Right ventricle myocardium inferior (tissue), 1 donor: ENCODE measurements at regions not wholly inside any gene's neighbourhood (a gene's known extent, or its start where the extent isn't known, plus 50 kb on each side); places are given as distances from the start of the nearest gene placed in this dataset.

ENCODE experiments used
- ATAC-seq: fragments of 200-7000 bp; cut with Tn5 transposase; one replicate; pipeline ENCODE4 v1.9.1; 2020; ENCODE audit warnings: mild to moderate bottlenecking, moderate library complexity
- DNase-seq: peaks from one replicate; pipeline ENCODE4 v3.0.0; 2021; ENCODE audit errors: missing footprints
- intact Hi-C: fragments of 100-400 bp; cut with DNase I; formaldehyde crosslinking; loops from one replicate; pipeline ENCODE4 v1.11.0; 2022
- donor health status: DM: no; HTN: yes; CAD: no; lungs with severe emphysema.

DNA sequence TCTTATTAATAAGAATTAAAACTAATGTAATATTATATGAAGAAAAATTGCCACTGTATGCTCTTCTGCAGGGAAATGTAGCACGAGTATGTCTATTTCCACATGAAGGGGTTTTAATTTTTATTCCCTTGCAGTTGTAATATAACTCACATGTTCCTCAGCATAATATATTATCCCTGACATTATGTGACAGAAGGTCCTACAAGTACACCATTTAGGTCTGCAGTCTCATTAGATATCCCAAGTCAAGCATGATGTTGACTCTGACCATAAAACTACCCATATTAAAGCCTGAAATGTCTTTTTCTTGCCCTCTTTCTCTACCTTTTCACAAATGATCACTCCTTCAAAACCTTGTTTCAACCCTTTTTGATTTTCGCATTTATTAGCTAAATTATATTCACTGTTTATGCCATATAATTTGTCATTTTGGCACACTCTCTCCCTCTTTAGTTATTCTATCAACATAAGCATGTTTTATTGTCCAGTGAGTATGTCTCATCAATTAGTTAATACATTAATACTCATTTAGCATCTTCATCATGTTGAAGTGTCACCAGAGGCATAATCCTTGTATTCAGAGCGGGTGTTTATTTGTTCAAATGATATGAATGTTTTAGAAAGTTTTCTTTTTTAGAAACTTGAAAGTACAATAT lies 532.8 kb downstream of the MAT2B start:
- ATAC-seq (no peak), DNase-seq (no peak)
- intact Hi-C loops: no loop called here

DNA sequence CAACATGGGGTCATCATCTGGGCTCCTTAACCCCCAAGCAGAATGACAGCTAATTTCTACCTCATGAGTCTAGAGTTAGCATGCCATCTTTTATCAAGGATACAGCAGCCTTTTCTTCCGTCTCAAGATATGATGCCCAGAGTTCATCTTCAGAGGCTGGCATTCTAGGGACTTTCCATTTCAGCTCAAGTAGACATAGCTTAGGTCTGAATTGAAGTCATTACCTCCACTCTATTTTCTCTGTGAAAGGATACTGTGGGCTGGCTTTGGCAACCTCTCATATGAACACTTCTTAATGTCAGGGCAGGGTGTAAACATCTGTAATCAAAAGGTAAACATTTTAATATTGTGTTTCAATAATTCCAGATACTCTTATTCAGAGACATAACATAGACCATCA lies 535.7 kb downstream of the MAT2B start:
- intact Hi-C loops: loop anchor here (10.0 kb wide), 1 partner anchor 434 kb away; no protein-coding TSS in a partner anchor
- ATAC-seq (no peak), DNase-seq (no peak)

DNA sequence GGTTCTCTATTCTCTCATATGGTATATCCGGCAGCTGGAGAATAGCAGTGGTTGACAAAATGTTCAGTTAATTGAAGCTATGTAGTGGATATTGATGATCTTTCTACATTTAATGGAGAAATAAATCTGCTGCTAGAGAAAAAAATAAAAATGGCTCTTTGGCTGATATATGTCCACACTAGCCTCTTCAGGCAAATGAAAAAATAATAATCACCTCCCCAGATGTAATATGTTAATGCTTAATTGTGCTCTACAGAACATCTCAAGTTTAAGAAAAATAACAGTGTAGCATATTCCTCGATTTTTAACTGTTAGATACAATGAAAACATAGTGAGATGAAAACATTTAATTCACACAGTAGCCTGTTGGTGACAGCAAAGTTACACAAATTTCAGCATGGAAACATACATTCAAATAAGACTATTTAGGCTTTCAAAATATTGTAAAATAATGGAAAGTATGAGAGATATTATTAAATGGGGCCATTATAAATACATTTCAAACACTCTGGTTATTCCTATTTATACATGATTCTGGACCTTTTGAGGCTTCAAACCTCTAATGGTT lies 543.0 kb downstream of the MAT2B start:
- intact Hi-C loops: loop anchor here (10.0 kb wide), 1 partner anchor 426 kb away; no protein-coding TSS in a partner anchor
- no peak for DNase-seq
- ATAC-seq: no peak

DNA sequence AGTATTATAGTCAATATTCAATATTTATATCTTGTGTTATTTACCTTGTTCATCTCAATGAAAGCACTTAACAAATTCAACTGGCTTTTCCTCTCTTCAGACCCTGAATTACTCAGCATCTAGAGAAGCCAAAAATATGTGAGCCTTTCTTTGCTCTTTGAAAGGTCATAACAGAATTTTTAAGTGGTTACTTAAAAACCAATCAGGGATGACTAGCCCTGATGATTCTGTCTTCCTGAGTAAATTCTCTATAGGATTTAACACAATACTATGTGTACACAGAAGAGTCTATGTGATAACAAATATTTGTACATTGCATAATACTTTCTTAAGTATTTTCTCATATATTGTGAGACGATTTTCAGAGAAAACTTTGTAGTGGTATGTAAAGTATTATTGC lies 546.3 kb downstream of the MAT2B start:
- intact Hi-C loops: no loop called here
- DNase-seq: no peak
- ATAC-seq: no peak

DNA sequence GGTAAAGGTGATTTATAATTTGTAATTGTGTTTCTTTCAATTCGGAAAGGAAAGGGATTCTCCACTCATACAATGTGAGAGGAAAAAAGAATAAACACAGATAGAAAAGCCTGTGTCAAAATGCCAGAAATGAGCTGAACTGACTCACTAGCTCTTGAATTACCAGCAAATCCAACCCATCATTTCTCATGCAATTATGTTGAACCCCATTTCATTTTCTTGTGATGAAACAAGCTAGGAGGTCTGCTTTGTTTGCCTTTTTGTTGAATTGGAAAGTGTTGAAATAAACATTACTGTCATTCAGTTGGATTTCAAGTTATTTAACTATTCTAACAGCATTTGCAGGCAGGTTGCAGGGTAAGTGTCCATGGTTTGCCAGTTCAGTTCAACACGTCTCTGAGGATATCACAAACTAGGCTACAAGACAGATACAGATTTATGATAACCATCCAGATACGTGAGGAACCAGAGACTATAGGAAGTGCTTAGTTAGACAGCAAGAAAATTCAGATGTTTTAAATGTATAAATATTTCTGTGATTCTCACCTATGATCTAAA lies 547.2 kb downstream of the MAT2B start:
- intact Hi-C loops: no loop called here
- ATAC-seq (no peak), DNase-seq (no peak)

DNA sequence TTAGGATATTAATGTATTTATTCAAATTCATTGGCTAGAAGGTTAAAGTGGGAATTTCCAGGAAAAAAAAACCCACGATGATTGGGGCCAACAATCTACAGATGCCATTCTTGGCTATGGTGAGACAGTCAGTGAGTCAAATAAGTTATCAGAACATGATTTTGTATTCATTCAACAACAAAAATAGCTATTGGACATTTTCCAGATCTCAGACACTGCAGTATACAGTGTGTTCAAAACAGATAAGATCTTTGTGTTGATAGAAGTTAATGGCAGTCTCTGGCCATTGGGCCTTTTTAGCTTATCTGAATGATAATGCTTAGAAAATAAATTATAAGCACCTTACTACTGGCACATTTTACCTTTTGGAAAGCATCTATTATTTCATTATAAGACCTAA lies 547.7 kb downstream of the MAT2B start:
- intact Hi-C loops: no loop called here
- no peak for ATAC-seq
- DNase-seq: no peak

DNA sequence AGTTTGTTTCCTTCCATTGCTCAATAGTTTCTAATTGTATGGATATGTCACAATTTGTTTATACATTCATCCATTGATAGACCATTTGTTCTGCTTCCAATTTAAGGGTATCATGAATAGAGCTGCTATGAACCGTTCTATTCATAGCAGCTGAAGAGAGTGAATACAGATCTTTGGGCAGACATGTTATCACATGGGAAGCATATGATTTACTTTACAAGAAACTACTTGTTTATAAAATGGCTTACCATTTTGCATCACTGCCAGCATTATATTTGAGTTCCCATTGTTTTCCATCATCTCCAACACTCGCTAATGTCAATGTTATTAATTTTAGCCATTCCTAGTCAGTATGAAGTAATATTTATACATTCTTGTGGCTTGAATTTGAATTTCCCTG lies 549.0 kb downstream of the MAT2B start:
- intact Hi-C loops: no loop called here
- no peak for ATAC-seq
- no peak for DNase-seq

DNA sequence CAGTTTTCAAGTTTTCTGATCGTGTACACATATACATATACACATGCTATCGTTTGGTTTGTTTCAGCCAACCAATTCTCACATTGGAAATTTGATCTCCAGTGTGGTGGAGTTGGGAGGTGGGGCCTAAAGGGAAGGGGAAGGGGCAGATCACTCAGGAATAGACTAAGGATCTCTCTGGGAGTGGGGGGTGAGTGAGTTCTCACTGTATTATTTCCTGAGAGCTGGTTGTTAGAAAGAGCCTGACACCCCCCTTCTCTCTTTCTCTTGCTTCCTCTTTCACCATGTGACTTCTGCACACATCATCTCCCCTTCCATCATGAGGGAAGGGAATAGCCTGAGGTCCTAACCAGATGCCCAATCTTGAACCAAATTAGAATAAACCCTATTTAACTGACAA lies 551.7 kb downstream of the MAT2B start:
- ATAC-seq (no peak), DNase-seq (no peak)
- intact Hi-C loops: no loop called here

DNA sequence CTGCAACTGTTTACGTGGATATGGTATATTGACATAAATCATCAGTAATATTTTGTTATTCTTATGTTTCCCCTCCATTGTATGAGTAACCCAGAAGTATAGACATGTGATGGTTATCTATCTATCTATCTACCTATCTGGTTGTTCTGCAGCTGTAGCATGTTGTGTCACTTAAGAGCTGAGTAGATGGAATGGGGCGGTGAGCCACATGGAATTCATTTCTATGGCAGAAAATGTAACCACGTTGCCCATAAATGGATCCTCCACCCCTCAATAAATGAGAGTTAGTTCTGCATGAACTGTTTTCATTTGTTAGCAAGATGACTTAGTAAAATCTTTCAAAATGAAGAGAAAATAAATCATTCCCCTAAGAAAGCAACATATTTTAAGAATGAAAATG lies 553.2 kb downstream of the MAT2B start:
- no peak for ATAC-seq
- intact Hi-C loops: no loop called here
- DNase-seq: no peak

DNA sequence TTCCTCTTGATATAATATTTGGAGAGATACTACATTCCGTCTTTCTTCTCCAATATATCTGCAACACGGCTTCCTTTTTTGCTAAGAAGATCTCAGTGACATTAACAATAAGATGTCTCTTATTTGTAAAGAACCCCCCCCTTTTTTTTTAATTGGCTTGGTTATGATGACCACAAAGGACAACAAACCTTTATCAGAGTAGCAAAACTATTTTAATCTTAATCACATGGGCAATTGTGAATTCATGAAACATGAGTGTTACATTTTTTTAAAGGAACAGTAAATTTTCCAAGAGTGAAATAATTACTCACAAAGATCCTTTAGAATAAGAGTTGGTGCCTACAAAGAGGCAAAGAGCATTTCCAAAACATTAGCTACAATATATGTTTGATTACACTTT lies 554.1 kb downstream of the MAT2B start:
- intact Hi-C loops: no loop called here
- ATAC-seq: no peak

DNA sequence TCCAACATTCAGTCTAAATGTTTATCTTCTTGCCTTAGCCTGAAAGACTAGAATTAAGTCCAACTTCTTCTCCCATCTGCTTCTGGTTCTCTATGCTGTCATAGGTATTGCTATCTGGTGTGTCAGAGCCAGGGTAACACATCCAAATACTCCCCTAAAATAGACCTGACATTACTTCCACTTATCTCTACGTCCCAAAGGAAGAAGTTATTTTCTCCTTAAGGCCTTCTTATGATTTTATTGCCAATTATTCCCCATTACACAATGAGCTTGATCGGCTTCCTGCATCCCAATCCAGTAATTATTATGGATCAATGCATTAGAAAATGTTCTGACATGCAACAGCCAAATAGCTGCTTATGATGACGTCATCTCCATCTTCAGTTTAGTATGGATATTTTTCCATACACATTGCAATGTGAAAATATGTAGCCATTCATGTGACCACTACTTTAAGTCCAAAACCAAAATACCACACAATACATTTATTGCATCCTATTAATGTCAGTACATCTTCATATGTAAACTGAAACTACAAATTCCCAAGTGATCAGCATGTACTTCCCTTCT lies 555.5 kb downstream of the MAT2B start:
- DNase-seq (no peak), ATAC-seq (no peak)
- intact Hi-C loops: no loop called here

More for the DNA sequence above, 554.1 kb downstream of the MAT2B start:
- DNase-seq: no peak

DNA sequence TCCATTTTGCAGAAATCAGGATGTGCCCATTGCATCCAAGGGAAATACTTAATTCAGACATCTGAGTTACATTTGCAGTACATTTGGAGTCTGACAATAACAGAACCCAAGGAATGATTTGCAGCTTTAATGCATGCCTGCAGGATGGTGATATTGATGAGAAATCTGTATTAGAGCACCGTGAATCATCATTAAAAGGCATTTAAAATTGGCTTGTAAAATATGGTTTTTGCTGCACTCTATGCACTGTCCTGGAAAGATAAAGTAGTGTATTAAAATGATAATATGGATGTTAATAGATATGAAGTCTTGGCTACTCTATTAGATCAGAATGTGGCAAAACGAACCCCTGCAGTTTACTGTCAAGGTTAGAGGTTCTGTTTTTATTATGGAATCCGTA lies 556.9 kb downstream of the MAT2B start:
- no peak for DNase-seq
- intact Hi-C loops: no loop called here
- ATAC-seq: no peak

DNA sequence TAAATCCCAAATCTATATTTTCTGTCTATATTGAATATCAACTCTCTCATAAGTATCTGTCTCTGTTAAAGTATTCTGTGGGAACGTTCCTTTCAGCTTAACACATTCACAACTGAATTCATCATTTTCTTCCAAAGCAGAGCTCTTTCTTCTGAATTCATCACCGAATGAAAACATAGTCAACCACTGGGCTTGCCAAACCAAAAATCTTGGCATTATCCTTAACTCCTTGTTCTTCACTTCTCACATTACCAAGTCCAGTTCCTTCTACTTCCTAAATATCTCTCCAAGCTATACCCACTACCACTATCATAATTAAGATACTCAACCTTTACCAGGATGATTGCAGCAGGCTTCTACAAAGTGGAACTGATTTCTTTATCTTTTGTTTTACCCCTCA lies 559.8 kb downstream of the MAT2B start:
- intact Hi-C loops: no loop called here
- ATAC-seq (no peak), DNase-seq (no peak)

DNA sequence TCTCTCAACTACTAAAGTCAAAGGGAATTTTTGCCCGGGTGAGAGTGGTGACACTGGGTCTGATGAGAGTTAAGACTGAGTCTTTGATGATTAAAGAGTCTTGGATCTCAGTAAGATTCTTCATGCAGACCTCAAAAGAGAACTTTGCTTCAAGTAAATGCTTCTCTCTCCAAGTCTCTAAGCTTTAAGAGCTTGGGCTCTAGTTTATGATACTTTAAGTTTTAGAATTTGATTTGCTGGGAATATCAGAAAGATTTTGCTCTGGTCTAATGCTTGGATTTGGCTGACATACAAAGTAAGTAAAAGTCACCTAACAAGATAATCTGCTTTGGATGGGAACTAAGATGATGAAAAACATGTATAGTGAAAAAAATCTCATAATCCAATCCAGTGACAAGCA lies 566.3 kb downstream of the MAT2B start:
- no peak for DNase-seq
- intact Hi-C loops: no loop called here
- no peak for ATAC-seq

DNA sequence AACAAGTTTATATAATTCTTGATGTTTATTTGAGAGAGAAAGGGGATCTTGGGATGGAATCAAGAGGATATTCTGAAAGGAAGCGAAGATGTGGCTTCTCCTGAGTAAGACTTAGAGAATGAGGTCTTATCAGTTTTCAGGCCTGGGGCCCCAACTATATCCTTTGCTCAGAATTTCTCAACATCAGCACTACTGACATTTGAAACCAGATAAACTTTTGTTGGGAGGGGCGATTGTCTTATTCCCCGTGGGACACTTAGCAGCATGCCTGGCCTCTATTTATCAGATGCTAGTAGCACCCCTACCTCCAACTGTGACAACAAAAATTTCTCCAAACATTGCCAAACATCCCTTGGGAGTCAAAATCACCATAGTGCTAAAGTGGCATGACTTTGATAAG lies 567.7 kb downstream of the MAT2B start:
- intact Hi-C loops: no loop called here
- DNase-seq (no peak), ATAC-seq (no peak)

DNA sequence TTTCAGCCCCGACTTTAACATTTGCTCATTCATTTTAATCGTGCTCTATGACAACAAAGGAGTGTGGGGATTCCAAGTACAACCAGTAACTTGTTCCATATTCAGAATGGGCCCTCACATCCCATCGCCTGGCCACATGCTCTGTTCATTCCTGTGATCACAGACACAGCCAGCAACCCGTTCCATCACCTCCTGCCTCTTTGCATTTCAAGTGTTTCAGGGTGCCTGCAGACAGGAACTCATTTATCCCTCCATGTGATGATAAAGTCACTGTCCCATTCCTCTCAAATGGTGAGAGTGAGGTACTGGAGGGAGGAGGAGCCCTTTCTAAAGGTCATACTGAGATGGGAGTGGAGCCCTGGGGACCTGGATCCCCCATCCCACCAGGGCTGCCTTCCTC lies 571.1 kb downstream of the MAT2B start:
- ATAC-seq (no peak), DNase-seq (peak; percentile 5)
- intact Hi-C loops: no loop called here

DNA sequence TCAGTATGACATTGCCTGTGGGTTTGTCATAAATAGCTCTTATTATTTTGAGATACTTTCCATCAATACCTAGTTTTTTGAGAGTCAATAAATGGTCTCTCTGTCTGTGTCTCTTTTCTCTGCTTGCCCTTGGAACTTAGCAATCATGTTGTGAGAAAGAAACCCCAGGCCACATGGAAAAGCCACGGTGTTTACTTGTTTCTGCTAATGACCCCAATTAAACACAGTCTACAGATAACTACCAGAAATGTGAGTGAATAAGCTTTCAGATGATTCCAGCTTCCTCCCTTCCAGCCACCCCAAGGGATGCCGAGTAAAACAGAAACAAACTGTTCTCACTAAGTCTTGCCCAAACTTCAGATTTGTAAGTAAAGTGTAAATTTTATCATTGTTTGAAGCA lies 584.9 kb downstream of the MAT2B start:
- DNase-seq (no peak), ATAC-seq (no peak)
- intact Hi-C loops: no loop called here

DNA sequence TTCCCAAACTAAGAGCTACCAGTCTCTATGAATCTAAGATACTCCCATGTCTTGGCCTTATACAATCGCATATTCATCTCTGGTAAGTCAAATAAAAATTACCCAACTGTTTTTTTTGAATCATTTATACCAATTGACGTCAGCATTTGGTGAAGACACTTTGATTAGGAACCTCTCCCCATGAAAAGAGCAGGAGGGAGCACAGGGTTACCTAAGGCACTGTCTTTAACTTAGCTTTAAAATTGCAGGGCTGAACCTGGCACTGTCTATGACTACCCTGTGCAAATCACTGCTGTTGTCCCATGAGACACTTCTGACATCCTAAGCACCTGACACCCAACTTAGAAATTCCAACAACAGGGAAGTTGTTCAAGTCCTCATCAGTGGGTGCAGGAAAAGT lies 586.4 kb downstream of the MAT2B start:
- DNase-seq (no peak), ATAC-seq (no peak)
- intact Hi-C loops: no loop called here

DNA sequence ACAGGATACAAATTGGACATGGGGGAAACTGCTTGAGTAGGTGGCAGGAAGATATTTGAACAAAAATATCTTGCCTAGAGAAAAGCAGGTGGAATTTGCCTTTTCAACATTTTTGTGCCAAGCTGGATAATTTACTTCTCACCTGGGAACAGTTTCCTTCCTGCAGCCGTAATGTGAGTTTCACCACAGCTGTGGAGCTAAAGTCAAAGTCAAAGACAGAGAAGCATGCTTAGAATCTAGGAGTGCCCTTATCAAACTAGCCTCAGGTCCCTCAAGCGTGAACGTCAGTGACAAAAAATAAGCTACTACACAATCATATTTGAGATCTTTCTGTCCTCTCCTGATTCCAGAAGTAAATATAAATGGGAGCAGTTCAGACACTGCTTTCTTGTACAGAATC lies 588.9 kb downstream of the MAT2B start:
- no peak for ATAC-seq
- intact Hi-C loops: no loop called here

DNA sequence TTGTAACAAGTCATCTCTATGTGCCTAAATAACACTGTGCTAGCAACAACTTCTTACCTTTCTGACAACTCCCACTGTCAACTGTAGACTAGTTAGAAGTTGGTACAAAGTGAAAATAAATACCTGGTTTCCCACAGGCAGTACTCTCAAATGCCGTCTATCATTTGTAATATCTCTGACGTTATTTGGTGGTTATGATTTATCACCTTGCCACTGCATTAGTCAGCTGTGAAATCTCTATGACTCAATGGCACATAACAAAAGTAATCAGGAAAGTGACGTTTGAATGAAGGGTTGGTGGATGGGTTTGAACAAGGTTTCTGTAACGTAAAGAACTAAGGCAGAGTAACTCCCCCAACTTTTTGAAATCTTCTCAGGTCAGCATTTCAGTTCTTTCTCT lies 592.3 kb downstream of the MAT2B start:
- ATAC-seq (no peak), DNase-seq (no peak)
- intact Hi-C loops: no loop called here

More for the DNA sequence above, 588.9 kb downstream of the MAT2B start:
- no peak for DNase-seq
